GM19467 (cell line): ENCODE measurements at regions not wholly inside any gene's neighbourhood (a gene's known extent, or its start where the extent isn't known, plus 50 kb on each side); places are given as distances from the start of the nearest gene placed in this dataset.
"Not testable (repeated sequence)": the region's sequence is repeated elsewhere in the genome, so short reads cannot be mapped to it uniquely, and the experiment has no call there.

Experiments
- ATAC-seq: cut with Tn5 transposase; IDR thresholded peaks from one replicate; pipeline ENCODE4 v1.9.1; 2021; ENCODE audit warnings: mild to moderate bottlenecking, moderate library complexity; ENCODE audit not compliant: unreplicated experiment

DNA sequence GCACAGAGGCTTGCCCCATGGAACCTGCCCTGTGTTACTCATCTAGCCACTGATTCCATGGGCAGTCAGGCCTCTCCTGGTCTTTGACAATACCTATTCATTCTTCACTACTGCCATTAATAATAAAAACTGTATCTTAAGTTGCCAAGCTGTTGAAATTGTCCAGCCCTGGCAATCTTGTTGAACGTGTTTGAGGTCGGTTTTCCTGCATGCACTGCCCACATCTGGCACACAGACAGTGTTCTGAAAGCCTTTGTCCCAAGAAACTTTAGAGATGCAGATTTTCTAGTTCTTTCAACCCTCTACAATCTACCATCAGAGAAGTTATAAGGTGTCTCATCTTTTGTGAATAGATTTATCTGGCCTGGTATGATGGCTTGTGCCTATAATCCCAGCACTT, 567.2 kb upstream of the NECTIN3 start:
- no peak for ATAC-seq

DNA sequence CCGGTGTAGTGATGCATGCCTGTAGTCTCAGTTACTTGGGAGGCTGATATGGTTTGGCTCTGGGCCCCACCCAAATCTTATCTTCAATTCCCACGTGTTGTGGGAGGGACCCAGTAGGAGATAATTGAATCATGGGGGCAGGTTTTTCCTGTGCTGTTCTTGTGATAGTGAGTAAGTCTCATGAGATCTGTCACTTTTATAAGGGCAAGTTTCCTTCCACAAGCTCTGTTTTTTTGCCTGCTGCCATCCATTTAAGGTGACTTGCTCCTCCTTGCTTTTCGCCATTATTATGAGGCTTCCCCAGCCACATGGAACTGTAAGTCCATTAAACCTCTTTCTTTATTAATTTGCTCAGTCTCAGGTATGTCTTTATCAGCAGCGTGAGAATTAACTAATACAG, 566.7 kb upstream of the NECTIN3 start:
- ATAC-seq, result no peak

DNA sequence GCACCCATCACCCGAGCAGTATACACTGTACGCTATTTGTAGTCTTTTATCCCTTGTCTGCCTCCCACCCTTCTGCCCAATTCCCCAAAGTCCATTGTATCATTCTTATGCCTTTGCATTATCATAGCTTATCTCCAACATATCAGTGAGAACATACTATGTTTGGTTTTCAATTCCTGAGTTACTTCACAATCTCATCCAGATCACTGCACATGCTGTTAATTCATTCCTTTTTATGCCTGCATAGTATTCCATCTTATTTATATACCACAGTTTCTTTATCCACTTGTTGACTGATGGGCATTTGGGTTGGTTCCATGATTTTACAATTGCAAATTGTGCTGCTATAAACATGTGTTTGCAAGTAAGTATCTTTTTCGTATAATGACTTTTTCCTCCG, 564.7 kb upstream of the NECTIN3 start:
- ATAC-seq, result no peak

DNA sequence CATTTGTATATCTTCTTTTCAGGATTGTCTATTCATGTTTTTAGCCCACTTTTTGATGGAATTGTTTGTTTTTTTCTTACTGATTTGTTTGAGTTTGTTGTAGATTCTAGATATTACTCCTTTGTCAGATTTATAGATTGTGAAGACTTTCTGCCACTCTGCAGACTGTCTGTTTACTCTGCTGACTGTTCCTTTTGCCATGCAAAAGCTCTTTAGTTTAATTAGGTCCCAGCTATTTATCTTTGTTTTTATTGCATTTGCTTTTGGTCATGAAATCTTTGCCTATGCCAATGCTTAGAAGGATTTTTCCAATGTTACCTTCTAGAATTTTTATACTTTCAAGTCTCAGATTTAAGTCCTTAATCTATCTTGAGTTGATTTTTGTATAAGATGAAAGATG, 564.0 kb upstream of the NECTIN3 start:
- not testable (repeated sequence) for ATAC-seq

DNA sequence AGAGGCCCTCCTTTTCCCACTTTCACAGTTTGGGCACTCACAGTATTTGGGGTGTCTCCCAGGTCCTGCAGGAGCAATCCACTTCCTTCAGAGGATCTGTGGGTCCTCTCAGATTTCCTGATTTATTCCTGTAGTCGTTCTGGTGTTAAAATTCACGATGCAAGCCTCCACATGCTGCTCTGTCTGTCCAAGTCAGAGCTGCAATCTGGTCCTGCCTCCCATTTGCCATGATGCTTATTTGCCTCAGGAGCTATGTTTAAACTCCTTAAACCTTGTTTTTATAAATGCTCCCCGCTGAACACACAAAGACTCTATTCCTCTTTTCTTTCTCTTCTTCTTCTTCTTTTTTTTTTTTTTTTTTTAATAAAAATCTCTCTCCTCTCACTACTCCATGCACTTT, 558.7 kb upstream of the NECTIN3 start:
- ATAC-seq, result no peak

DNA sequence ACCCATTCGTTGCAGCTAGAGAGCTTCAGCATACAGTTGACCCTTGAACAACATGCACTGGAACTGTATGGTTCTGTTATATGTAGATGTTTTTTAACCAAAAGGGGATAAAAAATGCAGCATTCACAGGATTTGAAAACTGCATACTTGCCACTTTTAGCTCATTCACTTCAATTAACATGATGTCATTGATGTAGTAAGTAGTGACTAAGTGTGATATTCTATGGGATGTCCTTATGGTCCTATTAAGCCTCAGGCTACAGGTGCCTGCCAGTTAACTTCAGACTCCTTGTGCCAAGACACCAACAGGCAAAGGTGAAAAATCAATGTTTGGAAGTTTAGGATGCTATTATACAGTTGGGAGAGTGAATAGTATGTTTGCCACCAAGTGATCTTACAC, 553.6 kb upstream of the NECTIN3 start:
- ATAC-seq, result no peak

DNA sequence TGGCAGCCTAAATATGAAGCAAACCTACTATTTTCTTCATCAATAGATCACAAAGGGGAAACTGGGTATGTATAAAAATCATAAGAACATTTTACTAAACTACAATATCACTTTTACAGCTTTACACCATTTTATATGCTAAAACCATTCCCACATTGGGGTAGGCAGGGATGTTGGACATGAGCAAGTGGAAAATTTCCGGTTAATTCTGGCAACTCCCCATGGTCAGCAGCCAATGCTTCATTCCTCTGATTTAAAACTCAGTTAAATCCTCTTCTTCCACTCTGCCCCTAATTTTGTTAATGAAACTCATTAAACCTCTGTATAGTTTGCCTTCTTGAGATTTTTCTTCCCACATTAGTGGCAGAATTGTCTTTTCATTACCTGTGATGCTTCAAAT, 552.5 kb upstream of the NECTIN3 start:
- ATAC-seq, result no peak

DNA sequence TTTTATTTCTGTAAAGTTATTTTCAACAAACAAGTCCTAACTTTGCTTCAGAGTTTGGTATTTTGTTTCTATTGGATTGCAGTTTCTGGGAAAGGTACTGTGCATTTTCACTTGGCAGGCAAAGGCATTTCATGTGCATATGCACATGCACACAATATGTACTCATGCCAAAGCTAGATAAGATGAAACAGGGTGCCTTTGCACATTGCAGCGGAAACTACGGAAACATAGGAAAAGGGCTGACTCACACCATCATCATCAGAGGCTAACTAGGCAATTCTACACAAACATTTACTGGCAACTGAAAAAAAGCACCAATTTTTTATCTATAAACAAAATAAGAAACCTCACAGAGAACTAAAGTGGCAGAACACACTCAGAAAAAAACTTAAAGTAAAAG, 550.6 kb upstream of the NECTIN3 start:
- ATAC-seq, result no peak

DNA sequence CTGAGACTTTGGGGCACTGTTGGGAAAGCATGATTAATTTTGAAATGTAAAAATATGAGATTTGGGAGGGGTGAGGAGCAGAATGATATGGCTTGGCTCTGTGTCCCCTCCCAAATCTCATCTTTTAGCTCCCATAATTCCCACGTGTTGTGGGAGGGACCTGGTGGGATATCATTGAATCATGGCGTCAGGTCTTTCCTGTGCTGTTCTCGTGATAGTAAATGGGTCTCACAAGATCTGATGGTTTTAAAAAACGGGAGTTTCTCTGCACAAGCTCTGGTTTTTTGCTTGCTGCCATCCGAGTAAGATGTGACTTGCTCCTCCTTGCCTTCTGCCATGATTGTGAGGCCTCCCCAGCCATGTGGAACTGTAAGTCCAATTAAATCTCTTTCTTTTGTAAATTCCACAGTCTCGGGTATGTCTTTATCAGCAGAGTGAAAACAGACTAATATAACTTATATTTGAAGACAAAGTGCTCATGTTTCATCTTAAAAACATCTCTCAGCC, 546.0 kb upstream of the NECTIN3 start:
- ATAC-seq, result not testable (repeated sequence)

DNA sequence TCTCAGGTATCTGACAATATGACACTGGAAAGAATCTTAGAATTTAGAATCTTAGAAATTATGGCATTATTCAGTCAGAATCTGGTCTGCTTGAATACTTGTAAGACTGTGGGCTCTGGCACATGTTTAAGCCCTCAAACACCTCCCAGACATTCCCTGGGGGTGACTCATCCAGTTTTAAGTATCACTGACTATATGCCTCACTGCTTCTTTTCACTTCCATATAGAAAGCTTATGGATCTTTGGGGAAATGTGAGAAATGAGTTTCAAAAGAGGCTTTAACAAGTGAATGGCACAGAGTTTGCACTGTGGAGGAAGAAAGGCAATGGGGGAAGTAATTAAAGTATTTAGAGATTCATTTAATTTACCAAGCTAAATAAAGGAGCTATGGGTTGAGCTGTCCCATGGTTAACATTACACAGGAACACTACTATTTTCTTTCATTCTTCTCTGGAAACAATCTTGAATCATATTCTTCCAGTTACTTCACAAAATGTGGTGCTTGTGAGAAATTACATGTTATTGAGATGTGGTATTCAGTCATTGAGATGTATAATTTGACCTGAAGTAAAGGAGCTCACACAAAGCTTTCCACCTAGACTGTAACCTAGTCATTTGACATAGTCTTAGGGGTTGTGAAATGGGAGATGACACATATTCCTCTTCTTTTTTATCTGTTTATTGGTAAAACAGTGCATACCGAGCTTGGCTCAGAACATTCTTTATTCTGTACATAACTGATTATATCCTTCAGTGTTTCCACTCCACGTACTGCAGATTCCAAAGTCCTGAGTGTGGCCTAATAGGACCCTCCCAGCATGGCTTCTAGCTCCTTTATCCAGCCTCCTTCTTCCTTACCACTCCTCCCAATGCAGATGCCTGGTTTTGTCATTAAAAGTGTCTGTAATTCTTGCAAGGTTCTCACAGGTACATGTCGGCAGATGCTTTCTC, 544.6 kb upstream of the NECTIN3 start:
- no peak for ATAC-seq

DNA sequence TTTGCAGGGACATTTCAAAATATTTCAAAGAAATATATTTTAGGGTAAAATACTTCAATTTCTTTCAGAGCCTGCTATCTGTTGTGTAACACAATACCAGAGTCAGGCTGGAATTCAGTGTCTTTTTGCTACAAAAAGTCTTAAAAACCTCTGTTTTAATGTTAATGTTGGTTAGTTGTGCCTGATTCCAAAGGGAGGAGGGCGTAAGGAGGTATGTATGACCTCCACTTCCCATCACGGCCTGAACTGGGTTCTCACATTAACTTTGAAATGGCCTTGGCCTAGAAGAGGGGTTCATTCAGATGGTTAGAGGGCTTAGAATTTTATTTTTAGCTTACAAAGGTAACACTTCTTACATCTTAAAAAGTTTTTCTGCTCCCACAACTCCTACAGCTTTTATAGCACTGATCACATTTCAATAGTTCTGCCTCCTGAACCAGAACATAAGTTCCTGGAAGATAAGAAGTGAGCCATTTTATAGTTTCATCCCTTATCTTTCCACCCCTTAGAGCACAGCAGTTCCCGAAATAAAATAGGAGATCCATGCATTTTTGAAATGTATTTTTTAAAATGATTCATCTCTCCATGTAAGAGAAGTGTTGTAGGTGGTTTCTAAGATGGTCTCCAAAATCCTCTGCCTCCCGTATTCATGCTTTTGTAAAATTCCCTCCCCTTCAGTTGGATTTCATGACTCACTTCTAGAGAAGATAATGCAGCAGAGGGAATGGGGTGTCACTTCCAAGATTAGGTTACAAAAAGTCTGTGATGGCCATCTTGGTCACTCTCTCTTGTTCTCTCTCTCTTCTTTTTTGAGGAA, 543.1 kb upstream of the NECTIN3 start:
- ATAC-seq, result no peak

DNA sequence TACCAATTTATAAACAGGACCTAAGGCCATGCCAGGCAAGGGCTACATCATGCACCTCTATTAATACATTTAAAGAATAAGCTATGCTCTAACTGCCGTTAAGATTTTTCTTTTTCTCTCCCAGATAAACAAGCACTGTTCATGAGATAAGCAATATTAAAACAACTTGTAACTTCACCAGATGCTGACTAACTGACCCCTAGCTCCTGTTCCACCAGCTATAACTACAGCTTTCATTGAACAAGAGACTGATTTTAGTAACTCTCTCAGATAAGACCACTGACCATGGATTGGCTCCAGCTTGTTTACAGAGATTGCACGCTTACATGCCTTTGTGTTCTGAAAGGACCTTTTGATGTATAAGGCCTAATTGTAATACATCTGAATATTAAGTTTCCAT, 540.7 kb upstream of the NECTIN3 start:
- no peak for ATAC-seq

DNA sequence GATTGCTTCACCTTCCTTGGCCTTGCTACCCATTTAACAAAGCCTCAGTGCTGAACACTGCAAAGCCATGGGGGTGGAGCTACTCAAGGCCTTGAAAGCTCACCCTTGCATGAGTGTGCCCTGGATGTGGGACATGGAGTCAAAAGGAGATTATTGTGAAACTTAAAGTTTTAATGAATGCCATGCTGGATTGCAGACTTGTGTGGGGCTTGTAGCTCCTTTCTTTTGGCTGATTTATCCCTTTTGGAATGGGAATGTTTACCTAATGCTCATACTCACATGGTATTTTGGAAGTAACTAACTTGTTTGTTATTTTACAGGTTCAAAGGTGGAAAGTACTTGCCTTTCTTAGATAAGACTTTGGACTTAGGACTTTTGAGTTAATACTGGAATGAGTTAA, 538.5 kb upstream of the NECTIN3 start:
- no peak for ATAC-seq

DNA sequence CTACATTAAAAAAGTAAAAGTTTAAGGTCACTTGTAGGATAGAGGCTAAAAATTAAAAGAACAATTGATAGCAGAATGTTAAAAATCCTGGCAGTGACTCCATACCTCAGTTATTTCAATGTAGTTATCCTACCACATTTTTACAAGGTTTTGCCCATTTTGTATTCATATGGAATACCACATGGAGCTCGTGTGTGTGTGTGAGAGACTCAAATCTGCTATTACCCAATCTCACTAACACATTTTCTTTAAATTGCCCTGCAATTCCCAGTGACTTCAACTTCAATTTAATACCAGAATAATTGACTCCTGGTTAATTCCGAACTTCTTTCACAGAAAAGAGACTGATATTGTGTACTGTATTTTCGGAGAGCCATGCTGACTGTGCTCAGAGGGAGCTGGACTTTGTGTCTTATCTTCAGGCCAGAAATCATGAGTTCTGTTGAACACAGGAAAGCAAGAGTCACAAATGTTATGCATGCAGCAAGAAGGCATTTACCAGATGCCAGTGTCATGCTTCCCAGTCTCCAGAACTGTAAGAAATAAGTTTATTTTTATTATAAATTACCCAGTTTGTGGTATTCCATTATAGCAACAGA, 529.0 kb upstream of the NECTIN3 start:
- ATAC-seq, result no peak

DNA sequence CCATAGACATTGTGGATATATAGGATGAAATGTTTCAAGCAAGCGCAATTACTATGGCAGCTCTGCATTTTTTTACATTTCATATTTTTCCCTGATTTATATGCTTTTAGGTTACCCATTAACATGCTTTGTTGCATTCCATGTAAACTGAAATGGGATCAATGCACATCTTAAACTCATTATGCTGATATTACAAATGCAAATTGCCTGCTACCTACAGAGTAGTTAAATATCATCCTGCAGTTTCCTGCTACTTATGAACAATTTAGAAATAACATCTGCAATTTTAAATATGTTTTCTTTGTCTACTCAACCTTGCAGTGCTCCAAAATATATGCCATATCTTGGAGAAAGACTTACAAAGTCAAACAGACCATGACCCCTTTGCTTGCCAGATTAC, 526.9 kb upstream of the NECTIN3 start:
- no peak for ATAC-seq

DNA sequence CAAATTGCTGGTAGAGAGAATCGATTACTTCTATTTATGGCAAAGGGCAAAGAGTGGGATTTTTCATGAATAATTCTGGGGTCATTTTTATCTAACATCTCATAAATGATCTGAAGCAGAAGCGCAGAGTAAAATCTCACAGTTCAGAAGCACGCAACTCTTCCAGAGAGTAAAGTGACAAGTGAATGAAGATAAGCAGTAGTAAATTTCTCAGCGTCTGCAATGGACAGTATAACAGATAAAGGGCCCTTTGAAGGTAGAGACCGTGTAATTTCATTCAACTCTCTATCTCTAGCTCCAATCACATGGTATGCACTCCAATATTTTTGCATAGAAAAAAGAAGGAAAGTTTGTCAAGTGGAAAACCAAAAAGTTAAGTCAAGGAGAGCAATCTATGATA, 521.1 kb upstream of the NECTIN3 start:
- no peak for ATAC-seq

DNA sequence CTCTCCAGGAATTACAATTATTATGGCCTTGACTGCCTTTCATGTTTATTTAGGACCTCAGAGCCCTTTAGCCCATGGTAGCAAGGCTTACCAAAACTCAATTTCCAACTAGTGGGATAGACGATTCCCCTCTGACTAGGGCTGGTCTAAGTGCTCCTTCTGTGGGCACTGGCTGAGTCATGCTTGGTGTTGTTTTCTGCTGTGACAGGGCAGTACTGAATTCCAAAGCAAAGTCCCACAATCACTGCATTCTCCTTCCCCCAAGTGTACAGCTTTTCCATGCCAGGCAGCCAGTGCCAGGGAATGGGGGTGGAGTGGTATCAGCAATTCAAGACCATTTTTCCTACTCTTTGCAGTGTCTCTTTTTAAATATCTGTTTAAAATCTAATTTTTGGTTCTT, 509.0 kb upstream of the NECTIN3 start:
- no peak for ATAC-seq

DNA sequence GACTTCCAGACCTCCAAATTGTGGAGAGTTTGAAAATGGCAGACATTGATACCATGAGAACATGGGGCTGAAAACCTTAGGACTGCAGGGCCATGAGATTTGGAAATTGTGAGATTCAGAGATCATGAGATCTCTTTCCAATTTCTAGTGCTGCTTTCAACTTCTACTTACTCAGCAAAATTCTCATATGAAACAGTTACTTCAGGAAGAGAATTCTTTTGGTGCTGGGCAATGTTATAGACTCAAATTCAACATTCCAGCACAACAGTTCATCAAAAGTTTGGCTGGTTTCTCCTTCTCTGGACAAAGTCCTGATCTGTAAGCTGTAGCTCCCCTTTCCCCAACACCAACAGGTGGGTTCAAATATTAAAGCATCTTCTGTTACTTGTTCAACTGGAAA, 506.9 kb upstream of the NECTIN3 start:
- no peak for ATAC-seq

DNA sequence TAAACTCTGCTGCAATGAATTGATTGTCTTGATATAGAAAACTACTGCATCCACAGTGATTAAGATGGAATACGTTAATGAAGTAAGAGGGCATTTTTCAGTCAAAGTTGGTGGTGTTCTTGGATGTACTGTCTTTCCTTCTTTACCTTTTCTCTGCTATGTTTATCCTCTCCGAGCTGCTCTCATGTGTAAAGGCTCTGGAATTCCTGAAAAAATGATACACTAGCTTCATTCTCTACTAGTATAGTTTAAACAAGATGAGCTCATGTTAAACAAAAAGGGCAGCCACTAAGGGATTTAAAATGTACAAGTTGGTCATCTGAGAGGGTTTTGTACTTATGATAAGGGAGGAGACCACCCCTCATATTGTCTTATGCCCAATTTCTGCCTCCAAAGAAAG, 504.6 kb upstream of the NECTIN3 start:
- no peak for ATAC-seq

DNA sequence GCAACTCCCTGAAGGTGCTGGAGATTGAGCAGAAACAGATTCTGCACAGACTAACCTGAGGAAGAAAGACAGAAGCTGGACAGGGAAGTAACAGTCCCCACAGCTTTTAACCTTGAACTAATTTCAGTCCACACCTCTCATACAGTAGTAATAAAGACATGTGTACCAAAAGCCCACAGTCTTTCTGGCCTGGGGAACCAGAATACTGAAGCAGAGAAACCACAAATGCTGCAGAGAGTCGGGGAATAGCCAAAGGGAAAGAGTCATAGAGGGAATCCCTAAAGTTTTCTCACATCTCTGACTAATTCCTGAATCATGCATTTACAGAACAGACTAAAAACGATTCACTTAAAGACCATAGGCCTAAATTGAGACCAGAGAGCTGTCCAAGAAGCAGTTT, 503.4 kb upstream of the NECTIN3 start:
- no peak for ATAC-seq

DNA sequence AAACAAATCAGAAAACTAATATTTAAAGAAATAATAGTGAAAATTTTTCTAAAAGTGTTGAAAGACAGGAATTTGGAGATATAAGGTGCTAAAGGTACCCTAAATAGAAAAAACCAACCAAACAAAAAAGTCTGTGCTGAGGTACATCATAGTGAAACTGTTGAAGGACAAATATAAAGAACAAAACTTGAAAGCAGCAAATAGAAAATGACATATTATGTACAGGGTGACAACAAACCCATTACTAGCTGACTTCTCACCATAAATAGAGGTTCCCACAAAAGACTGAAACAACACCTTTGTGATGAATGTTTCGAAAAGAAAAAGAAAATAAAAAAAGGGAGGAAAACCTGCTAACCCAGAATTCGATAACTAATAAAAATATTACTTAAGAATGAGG, 502.5 kb upstream of the NECTIN3 start:
- ATAC-seq, result no peak

DNA sequence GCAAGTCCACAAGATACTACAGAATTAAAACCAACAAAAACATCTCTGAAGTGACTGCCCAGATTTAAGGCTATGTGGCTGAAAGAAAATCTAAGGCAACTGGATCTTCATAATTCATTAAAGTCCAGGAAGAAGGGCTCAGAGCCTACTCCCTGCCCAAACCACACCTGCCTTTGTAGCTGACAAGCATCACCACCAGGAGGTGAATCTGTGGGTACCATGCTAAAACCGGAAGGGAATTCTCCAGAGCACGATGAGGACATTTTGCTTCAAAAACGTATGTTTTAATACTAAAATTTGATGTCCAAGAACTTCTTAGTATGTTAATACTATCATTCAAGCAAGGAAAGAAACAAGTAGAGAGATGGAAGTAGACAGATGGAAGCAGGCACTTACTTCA, 495.9 kb upstream of the NECTIN3 start:
- no peak for ATAC-seq
